Non-pigmented ciliary epithelial cell (primary cell): ENCODE measurements at regions not wholly inside any gene's neighbourhood (a gene's known extent, or its start where the extent isn't known, plus 50 kb on each side); places are given as distances from the start of the nearest gene placed in this dataset.

Experiments
- DNase-seq: peaks from one replicate; pipeline ENCODE4 v3.0.0-alpha.2; 2010; ENCODE audit warnings: low read depth

DNA sequence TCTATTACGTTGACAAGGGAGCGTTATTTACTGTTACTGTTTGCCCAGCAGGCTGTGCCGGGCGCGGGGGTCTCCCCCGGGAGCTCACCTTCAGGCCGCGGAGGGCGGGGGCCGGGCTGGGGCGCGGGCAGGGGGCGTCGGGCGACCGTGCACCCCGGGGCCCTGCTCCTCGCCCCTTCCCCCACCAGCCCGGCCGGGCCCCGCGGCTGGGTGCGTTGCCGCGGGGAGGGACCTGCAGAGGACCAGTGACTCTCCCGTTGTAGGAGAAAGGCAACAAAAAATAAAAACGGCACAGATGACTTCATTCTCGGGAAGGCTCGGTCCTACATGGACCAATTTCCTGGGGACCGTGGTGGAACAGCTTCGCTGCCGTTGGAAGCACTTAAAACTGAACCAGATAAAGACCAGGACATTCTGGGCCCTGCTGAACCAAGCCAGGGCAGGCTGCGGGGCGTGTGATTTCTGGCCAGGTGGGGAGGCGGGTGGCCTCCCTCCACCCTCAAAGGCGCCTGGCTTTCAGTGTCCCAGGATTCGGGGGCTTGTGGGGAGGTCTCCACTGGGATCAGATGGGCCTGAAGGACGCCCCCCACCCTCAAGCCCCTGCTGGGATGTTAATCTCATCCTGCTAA is 57.4 kb downstream of the IGLL1 start:
- no peak for DNase-seq

DNA sequence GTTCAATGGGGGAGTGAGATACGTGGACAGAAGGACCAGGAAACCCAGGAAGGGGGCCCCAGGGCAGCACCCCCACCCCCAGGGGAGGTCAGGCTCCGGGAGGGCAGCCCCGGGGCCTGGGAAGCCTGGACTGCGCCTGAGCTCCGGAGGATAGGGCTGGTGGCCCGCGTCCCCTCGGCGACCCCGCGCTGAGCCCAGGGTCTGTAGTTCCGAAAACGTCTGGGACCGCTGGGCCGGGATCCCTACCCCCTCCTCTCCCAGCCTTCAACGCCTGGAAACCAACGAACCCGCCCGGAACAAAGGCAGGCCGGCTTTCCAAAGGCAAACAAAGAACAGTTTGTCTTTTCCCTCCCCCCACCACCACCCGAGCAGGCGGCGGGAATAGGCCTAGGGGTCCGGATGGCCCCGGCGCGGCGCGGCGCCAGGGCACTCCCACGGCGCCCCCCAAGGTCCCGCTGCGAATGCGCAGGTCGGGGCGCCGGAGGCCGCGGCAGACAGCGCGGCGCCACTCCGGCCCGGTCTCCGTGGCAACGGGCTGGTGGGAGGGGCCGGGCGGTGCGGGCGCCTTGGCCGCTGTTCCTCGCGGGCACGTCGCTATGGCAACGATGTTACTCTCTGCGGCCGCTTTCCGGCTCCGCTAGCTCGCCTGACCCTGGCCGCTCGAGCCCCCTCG is 58.5 kb downstream of the IGLL1 start:
- DNase-seq: no peak

DNA sequence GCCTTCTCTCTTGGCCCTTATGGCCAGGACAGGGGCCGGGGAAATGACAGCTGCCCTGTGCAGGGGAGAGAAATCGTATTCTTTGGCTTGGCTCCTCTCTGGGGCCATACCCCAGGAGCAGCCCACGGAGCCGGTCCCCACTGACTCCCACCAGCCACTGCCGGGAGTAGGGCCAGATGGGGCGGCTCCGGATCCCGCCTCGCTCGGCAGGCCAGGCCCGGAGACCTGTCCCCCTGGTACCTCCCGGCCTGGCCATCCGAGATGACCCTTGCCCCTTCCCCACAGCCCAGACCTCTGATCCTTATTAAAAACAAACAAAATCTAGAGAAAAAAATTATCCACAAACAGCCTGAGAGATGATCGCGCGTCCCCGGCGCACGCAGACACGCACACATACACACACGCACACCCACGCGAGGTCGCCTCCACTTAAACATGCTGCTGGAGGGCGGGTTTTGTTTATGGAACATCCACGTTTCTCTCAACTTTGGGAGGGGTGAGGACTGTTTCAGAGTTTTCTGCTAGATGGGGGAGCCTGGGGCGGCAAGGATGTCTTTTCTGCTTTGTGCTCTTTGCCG is 59.1 kb downstream of the IGLL1 start:
- no peak for DNase-seq

DNA sequence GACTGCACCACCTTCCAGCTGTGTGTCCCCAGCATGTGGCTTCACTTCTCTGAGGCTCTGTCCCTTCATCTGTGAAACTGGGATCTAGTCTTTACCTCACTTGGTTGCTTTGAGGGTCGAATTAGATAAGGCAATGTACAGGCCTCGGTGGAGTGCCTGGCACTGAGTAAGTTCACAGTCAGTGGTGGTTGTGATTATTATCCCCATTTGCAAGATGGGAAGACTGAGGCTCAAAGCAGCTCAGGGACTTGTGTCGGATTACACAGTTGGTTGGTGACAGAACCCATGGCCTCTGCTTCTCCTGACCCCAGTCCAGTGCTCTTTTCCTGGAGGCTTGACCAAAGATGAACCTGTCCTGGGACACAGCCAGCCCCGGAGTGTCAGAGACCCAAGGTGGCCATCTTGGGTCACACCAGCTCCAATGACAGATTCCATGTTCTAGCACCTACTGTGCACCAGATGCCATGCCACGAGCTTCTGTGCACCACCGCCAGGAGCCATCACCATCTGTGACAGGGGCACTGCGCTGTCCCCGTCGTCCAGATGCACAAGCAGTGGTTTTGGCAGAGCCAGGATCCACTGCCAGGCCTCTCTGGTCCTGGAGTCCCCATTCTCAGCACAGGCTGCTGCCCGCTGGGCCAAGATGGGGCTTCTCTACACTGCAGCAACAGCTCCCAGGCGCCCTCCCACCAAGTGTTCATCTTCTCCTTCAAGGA is 60.5 kb downstream of the IGLL1 start:
- no peak for DNase-seq

DNA sequence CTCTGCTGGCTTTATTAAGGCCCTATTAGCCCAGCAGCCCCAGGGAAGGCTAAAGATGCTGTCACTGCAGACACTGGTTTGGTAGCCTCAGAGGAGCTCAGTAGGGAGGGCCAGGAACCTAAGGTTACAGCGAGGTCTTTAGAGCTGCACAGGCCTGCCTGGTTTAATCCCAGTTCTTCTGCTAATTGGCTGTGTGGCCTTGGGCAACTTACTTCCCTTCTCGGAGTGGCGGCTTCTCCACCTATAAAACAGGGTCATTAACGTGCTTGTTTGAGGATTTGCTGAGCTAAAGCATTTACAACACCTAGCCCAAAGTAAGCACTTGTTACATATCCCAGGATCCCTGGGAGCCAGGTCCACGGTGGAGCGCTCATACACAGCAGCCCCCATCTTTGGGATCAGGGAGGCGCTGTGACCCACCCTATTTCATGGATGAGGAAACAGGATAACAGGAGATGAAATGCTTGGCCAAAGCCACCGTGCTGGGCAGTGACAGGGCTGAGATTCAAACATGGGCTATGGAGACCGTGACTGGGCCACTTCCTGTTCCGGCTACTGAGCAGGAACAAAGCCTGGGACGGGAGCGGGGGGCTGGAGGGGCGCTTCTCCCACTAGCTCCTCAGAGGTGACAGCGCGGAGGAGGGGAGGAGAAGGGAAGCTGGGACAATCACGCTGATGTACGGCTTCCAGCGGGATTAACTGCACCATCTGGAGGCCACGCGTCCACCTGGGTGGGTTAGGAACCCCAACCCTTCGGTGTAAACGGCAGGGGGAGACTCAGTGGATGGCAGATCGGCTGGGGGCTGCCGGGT is 61.5 kb downstream of the IGLL1 start:
- no peak for DNase-seq

DNA sequence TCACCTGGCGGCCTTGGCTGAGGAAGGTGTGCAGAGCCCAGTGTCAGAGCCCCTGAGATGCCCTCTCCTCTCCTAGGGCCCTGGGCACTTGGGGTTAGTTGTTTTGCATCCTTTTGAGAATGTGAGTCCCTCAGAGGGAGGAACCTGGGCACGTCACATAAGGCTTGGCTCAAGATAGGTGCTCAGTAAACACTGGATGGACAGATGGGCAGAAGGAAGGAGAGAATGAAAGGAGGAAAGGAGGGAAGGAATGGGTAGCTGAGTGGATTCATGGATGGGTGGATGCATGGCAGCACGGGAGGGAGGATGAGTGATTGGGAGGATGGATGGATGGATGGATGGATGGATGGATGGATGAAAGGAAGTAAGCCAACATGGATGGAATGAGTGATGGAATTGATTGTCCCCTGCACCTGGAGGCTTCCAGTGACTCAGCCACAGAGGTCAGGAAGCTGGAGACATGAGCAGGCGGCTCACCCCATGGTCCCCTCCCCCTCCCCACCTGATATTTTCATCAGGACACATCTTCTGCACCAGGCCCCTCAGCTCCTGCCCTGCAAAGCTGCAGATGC is 62.2 kb downstream of the IGLL1 start:
- no peak for DNase-seq

DNA sequence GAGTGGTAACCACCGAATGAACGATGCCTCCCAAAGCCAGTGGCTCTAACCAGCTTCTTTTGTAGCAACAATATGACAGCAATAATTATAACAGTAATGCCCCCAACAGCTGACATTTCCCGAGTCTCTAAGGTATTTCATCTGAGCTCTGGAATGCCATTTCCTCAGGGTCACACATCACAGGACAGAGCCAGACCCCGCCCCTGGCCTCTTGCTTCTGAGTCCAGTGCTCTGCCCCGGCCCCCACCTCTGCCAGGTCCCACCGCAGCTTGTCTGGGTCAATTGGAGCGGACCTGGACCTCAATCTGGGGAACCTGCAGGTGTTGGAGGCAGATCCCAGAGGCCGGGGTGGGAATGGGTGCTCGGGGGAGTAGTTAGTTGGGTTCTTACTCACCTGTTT is 63.8 kb downstream of the IGLL1 start:
- DNase-seq: no peak

DNA sequence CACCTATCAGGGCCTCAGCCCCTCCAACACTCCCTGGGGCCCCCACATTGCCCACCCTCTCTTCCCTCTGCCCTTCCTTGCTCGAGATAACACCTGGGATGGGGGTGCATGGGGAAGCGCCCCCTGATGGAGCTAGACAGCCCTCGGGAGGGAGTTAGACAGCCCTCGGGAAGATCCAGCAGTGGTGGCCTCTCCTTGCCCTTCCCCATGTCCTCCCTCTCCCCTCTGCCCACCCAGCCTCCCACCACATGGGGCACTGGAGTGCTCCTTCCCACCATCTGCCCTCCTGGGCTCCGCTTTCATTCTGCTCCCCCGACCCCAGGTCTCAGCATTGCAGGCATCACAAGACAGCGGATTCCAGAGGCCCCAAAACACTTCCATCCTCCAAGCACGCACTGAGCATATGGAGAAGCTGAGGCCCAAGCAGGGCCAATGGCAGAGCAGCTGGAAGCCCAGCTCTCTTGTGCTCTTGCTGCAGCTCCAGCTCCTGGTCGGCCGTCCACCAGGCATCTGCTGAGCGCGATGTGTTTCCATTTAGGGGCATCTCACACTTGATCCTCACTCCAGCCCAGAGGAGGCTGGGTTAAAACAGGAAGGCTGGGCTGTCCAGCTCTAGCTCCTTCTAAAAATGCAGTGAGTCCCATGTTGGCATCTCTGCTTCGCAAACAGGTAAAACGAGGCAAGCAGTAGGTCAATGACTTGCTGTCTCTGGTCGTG is 65.6 kb downstream of the IGLL1 start:
- DNase-seq: no peak

DNA sequence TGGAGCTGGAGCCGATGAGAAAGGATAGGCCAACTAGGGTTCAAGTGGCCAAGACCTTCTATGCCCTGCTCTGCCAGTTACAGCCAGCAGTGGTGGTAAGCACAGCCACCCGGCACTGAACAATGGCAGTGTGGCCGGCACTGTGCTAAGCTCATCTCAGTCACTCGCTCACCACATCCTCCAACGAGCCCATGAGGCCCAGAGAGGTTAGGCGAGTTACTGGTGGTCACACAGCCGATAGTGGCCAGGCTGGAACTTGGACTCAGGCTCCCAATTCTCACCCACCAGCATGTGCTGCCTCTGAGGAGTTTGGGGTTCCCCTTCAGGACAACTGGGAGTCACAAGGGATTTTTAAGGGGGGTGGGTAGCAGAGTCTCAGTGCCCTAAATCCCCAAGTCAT is 66.4 kb downstream of the IGLL1 start:
- DNase-seq: no peak

DNA sequence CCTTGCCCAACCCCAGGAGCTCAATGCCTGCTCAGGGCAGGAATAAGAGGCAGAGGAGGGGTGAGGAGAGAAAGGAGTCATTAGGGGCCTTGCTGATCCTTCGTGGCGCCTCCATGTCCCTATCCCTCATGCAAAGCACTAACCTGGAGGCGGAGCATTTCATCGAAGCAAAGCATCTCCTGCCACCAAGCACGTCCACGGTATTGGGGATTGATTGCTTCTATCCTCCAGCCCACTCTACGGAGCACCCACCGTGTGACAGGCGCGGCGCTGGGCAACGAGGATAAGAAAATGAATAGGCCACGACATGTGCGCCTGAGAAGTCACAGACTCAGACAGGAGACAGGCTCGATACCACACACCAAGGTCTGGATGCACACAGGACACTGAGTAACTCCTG is 67.0 kb downstream of the IGLL1 start:
- DNase-seq: no peak

DNA sequence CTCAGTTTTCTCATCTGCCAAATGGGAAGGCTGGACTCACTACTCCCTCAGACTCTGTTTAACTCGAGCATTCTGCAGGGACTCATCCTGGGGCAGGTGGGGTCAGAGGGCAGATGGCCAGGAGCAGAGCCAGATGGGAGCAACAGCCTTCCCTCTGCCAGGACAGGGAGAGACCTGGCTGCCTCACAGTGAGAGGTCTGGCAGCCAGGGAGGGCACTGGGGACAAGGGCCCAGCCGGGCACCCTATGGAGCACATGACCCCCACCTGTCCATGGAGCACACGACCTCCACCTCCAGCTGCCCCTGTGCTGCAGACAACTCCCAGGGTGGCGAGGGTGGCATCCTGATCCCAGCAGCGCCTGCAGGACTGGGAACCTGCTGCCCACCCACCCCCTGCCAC is 67.4 kb downstream of the IGLL1 start:
- DNase-seq: no peak

DNA sequence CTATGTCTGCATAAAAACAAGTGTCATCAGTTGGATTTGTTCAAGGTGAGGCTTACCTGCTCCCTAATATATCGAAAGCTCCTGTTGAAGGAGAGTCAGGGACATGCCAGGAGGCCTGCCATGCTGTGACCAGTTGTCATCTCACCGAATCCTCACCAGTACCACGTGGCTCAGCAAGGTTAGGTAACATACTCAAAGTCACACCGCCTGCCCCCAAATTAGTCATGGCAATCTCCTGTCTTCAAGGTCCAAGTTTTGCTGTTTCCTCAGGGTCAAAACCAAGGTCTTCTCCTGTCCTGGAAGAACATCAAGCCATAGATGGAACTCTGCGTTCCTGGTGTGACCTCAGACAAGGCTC is 67.8 kb downstream of the IGLL1 start:
- DNase-seq: no peak

DNA sequence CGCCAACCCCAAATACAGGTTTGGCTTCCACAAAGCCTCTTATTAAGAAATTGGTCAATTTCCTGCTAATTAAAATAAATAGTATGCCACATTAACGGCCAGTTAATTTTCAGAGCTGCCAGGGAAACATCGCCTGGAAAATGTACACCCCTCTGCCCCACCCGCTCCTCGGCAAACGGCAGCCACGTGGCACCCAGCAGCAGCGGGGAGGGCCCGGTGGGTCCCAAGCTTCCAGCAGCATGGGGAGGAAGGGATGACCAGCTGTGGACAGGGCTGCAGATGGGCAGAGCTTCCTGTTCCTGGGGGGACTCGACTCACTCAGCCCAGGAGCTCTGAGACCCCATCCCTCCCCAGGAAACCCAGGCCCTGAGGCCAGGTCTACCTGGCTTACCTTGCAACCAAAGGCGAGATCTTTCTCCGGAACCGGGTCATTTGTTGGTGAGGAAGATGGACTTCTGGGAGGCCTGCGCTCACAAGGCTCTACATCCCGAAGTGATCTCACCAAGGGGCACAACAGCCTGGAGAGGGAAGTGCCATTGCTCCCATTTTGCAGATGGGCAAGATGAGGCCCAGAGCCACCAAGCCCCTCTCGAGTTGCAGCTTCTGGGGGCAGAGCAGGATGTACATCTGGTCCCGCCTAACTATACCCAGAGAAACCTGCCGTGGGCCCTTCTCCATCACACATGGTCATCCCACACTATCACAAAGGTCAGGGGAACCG is 68.3 kb downstream of the IGLL1 start:
- no peak for DNase-seq

DNA sequence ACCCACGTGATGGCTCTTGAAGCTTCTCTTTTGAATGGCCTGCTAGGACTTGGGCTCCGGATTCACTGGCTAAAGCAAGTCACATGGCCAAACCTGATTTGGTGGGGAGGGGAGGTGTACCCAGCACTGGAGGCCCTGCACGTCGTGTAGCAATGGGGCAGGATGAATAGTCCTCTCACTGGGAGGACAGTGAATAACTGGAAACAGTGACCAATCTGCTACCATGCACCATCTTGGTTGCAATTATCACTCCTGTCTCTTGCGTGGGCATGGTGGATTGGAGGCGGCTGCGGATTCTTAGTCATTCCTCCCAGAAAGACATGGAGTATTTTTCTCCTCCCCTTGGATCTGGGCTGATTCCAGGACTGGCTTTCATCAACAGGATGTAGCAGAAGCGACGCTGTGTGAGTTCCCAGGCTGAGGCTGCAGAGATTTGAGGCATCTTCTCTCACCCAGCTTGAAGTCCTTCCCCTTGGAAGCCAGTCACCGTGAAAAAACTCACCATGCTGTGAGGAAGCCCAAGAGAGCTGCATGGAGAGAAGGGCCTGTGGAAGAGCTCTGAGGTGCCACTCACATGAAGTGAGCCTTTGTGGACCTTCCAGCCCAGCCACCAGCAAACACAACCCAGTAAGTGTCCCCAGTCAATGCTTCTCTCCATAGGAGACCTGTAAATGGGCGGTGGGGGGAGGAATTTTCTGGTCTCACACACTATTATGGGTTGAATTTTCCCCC is 70.4 kb downstream of the IGLL1 start:
- no peak for DNase-seq

DNA sequence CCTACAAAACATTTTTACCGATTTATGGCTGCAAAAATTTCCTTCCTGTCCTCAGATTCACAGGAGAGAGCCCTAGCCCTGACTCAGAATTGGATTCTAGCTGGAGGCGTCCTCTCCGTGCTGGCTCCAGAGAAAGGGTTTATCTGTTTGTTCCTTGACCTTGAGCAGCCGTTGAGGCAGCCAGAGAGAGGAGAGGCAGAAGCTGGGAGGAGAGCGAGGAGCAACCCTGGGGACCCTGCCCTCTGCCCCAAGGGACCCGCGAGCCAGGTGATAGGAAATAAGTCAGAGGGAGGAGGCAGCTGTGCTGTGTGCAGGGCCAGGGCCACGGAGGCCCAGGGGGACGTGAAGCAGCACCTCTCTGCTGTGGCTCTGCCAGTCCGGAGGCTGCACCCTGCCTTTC is 75.6 kb downstream of the IGLL1 start:
- DNase-seq: no peak

DNA sequence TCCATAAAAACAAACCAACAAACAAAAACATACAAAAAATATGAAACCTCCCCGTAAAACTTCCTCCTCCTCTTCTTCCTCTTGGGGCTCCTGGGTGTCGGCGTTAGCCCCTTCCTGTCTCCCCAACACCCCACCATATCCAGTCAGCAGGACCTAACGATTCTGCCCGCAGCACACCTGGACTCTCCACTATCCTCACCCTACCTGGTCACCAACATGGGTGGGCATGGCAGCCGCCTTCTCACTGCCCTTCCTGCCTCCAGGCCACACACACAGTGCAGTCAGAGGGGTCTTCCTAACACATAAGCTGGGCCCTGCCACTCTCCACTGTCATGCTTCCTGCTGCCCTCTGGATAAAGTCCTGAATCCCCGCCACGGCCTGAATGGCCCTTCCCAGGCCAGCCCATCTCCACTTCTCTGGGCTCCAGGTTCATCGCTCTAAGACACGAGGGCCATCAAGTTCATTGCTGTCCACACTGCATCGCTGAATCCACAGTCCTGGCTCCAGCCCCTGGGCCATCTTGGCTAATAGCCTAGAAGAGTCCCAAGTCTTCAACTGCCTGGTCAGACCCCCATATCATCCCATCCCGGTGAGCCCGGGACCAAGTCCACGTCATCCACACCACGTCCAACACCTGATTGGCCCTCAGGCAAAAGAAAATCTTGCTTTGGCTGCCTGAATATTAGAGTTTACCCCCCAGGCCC is 76.2 kb downstream of the IGLL1 start:
- no peak for DNase-seq

DNA sequence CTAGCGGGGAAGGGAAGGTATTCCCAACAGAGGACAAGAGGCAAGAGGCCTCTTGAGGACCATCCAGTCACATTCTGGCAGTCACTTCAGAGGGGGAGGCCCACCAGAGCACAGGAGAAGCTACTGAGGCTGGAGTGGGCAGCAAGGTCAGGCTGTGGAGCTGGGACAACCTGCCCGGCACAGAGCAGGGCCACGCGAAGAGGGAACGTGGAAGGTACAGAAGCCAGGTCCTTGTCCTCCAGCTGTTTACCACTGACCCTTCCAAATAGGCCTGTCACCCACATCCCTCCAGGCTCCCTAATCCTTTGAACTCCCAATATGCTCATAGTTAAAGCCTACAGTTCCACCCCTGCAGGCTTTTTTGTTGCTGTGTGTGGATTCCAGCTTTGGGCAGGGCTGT is 76.9 kb downstream of the IGLL1 start:
- no peak for DNase-seq

DNA sequence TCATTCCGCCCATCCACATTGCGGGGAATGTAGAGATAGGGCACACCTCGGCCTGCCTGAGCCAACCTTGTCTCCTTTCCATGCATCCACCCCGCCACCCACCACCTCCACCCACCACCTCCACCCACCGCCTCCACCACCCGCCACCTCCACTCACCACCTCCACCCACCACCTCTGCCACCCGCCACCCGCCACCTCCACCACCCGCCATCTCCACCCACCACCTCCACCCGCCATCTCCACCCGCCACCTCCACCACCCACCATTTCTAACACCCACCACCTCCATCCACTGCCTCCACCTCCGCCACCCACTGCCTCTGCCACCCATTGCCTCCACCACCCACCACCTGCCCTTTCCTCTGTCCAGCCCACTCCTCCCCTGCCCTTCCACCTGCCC is 78.4 kb downstream of the IGLL1 start:
- DNase-seq: no peak

DNA sequence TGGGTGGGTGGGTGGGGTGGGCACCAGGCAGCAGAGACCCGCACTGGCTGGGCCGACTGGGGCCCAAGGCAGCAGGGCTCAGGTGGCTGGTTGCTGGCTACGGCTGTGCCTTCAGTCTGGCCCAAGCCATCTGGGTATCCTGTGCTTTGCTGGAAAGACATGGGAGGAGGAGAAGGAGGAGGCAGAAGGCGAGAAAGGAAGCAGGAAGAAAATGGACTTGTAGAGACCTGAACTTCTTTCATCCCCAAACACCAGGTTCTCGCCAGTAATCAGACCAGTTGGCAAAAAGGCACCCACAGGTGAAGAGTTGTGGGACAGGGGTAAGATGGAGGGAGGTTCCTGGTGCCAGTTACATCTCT is 78.8 kb downstream of the IGLL1 start:
- no peak for DNase-seq
